ENCODE measurements at regions not wholly inside any gene's neighbourhood (a gene's known extent, or its start where the extent isn't known, plus 50 kb on each side); places are given as distances from the start of the nearest gene placed in this dataset.

DNA sequence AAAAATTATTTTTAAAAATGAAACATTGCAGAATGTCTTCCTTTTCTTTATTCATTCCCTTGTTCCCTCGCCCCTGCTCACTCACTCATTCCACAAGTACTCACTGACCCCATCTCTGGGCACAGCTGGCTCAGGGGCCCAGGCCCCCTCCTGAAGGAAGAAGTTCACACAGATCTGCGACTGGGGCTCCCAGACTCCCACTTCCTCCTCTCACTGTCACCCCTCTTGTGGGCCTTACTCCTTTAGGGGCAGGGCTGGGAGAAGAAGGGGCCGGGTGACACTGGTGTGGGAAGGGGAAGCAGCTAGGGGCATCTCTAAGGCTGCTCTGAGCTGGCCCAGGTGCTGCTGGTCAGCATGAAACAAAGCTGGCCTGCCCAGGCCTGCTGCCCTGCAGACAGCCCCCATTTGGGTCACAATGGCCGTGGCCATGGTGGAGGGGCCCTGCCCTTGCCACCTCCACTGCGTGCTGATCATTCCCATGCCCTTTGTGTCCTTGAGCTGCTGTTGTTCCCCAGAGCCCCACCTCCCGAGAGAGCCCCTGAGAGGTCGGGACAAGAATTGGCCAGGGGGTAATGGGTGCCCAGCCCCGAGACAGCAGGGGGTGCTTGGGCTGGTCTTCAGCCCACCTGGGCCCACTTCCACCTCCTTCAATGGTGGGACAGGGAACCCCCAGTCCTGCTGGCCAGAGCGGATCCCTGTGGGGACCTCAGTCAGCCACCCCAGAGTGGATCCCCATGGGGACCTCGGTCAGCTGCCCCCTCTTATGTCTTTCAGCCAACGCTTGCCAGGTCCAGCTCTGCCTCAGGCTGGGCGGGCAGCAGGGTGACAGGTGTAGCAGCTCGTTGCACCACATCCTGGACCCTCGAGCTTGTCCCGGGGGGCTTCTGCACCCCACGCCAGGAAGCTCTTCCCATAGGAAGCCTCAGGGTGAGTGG, 212.4 kb upstream of the C14orf180 start:
- no peak overlapping the region for H3K4me3 ChIP-seq (ENCODE audit: low read depth, low read length)
- TF ChIP-seq, protein P1, sequence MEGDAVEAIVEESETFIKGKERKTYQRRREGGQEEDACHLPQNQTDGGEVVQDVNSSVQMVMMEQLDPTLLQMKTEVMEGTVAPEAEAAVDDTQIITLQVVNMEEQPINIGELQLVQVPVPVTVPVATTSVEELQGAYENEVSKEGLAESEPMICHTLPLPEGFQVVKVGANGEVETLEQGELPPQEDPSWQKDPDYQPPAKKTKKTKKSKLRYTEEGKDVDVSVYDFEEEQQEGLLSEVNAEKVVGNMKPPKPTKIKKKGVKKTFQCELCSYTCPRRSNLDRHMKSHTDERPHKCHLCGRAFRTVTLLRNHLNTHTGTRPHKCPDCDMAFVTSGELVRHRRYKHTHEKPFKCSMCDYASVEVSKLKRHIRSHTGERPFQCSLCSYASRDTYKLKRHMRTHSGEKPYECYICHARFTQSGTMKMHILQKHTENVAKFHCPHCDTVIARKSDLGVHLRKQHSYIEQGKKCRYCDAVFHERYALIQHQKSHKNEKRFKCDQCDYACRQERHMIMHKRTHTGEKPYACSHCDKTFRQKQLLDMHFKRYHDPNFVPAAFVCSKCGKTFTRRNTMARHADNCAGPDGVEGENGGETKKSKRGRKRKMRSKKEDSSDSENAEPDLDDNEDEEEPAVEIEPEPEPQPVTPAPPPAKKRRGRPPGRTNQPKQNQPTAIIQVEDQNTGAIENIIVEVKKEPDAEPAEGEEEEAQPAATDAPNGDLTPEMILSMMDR (IDR thresholded peaks at IDR 0.05; ENCODE audit: low read depth, low read length, missing control alignments) = no peak
- no peak for DNase-seq (ENCODE audit: low read depth)

DNA sequence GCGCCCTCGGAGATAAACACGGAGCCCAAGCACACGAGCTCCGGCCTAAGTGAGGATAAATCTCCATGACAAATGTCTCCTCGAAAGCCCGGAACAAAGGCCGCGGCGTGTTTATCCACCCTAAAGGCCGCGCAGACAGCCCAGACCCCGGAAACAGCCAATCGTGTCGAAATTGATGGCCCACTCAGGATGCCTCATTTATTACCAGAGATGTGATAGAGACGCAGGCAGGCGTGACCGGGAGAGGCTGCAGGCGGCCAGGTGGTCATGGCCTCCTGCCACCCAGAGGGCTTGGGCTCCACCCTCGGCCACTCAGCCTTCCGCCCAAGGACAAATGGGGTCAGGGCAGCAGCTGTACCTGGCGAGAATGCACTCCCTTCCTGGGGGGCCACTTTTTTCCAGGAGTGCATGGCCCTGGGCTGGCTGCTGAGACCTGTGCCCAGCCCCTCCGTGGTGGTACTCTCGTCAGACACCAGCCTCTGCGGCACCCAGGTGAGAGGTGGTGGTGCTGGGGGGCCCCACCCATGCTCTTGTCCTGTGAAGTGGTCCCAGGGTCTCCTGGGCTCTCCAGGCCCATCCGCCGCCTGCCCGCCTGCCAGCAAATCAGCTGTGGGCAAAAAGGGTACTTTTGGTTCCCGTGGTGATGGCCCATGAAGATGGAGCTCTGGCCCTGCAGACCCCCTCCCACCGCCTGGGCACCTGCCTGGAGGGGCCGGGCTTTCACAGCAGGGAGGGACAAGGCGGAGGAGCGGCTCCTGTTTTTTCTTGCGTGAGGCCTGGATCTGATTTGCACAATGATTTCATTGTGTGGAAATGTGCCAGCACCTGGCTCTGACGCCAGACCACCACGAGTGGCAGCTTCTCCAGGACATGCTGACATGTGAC, 211.5 kb upstream of the C14orf180 start:
- TF ChIP-seq, protein P1 (IDR thresholded peaks at IDR 0.05; ENCODE audit: low read depth, low read length, missing control alignments) = no peak
- no peak for DNase-seq (ENCODE audit: low read depth)
- no peak overlapping the region for H3K4me3 ChIP-seq (ENCODE audit: low read depth, low read length)

DNA sequence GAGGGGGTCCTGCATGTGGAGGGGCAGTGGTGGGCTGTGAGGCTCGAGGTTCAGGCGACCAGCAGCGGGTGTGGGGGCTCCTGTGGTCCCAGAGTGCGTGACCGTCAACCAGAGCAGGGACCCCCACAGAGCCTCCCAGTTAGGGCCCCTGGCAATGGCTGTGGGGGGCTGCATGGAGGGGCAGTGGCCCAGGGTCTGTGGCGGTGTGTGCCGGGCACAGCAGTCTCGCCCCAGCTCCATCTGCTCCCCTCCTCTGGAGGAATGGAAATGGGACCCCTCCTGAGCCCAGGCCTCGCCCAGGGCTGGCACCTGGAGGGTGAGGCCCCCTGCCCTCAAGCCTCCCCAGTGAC, 210.8 kb upstream of the C14orf180 start:
- DNase-seq (ENCODE audit: low read depth) = no peak
- no peak overlapping the region for H3K4me3 ChIP-seq (ENCODE audit: low read depth, low read length)
- TF ChIP-seq, protein P1 (IDR thresholded peaks at IDR 0.05; ENCODE audit: low read depth, low read length, missing control alignments) = no peak

DNA sequence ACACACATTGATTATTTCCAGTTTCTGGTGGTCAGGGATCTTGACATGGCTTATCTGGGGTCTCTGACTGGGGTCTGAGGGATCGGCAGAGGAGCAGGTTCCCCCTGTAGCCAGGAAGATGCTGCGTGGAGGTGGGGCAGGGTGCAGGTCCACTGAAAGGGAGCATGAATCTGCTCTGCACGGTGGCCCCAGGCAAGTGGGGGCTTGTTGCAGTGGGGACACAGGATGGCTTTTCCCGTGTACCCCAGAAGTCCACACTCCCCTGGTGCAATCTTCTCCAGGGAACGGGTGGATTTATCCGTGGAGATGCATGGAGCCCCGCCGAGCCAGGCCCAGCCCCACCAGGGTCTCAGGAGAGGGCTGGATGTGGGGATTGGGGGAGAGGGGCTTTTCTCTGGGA, 210.4 kb upstream of the C14orf180 start:
- DNase-seq (ENCODE audit: low read depth) = no peak
- TF ChIP-seq, protein P1 (IDR thresholded peaks at IDR 0.05; ENCODE audit: low read depth, low read length, missing control alignments) = no peak
- H3K4me3 ChIP-seq (ENCODE audit: low read depth, low read length) = no peak overlapping the region

DNA sequence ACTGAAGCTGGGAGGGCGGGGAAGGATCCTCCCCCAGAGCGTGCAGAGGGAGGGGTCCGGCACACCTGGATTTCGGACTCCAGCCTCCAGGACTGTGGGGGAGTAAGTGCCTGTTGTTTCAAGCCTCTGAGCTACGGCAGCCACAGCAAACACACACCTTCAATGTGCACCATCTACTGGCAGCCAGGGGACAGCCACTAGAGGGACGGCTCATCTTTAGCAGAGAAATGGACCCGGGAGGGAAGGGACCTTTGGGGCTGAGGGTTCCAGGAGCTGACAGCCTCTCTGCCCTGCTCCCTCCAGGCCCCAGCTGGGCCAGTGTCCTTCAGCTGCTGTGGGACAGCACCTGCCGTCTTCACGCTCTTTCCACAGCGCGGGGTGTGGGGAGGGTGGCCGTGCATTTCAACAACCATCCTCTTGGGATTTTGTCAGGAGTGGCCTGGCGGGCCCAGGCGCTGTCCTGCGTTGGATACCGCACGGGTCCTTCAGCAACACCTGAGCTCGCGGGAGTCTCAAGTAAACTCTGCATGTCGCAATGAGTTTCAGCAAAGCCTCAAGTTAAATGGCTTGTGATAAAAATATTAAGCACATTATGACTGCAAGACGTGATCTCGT, 209.2 kb upstream of the C14orf180 start:
- TF ChIP-seq, protein P1 (IDR thresholded peaks at IDR 0.05; ENCODE audit: low read depth, low read length, missing control alignments) = peak; percentile 32
- no peak overlapping the region for H3K4me3 ChIP-seq (ENCODE audit: low read depth, low read length)
- no peak for DNase-seq (ENCODE audit: low read depth)

DNA sequence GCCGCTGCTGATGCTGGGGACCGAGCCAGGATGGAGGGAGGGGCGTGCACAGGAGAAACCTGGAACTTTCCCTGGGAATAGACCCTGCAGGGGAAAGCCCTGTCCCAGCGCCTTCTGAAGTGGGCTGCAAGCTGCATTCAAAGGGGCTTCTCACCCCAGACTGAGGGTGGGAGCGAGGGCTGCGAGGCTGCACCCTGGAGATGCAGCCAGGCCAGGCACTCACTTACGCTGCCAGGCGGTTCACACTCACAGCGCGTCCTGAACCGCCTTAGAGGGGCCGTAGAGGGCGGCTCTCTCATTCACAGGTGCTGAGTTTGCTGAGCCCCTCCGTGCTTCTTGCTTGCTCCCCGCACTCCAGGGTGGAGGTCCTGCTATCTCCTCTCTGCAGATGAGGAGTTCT, 208.5 kb upstream of the C14orf180 start:
- TF ChIP-seq, protein P1 (IDR thresholded peaks at IDR 0.05; ENCODE audit: low read depth, low read length, missing control alignments) = no peak
- H3K4me3 ChIP-seq (ENCODE audit: low read depth, low read length) = no peak overlapping the region
- DNase-seq (ENCODE audit: low read depth) = no peak

All from GM12864 (cell line).